A549 (cell line): ENCODE measurements at regions not wholly inside any gene's neighbourhood (a gene's known extent, or its start where the extent isn't known, plus 50 kb on each side); places are given as distances from the start of the nearest gene placed in this dataset.
A peak's percentile ranks its signal among the peaks of the same experiment; 100 is the strongest.

ENCODE experiments used
- ATAC-seq, 2 experiments: fragments of 200-7000 bp in 1 of 2; fragments of >200 bp in 1 of 2; cut with Nextera tagmentation in 1 of 2; cut with Tn5 transposase in 1 of 2; 3 replicates each; pipeline versions ENCODE4 v1.8.0 to v1.9.1; 2018 to 2020; ENCODE audit warnings: mild to moderate bottlenecking in 1 of 2, moderate library complexity in 1 of 2
- CTCF ChIA-PET: fragments of 300-600 bp; sonication (Branson Sonifier 250); formaldehyde crosslinking; extraction: SDS; loops from one replicate; lab custom pipeline; 2021; ENCODE audit warnings: antibody characterized with exemption, inconsistent platforms; lab: Yijun Ruan, JAX
- POLR2A ChIA-PET: fragments of 350-600 bp; formaldehyde crosslinking; extraction: SDS; loops from one replicate; lab custom pipeline; 2021; ENCODE audit warnings: antibody characterized with exemption, inconsistent platforms; lab: Yijun Ruan, JAX
- DNase-seq, 2 experiments: peaks; one replicate each; pipeline versions ENCODE4 v3.0.0 to v3.0.0-alpha.2; 2011 to 2016; ENCODE audit warnings: low read depth in 1 of 2, low spot score in 1 of 2
- FAIRE-seq: peaks from 2 replicates; lab custom pipeline; 2011; peaks lifted over from hg19 to GRCh38; lab: Jason Lieb, UNC
- H3K27ac ChIP-seq, 2 experiments: fragments of >200 bp; sonication (Bioruptor Twin); formaldehyde crosslinking; 3 replicates each; pipeline ENCODE4 v1.5.1; 2016 to 2017
- H3K4me1 ChIP-seq: fragments of >200 bp; sonication (Bioruptor Twin); formaldehyde crosslinking; 3 replicates; pipeline ENCODE4 v1.6.1; 2016
- H3K4me2 ChIP-seq: fragments of >200 bp; sonication (Bioruptor Twin); formaldehyde crosslinking; 3 replicates; pipeline ENCODE4 v1.6.1; 2016
- H3K4me3 ChIP-seq: fragments of >200 bp; sonication (Bioruptor Twin); formaldehyde crosslinking; 3 replicates; pipeline ENCODE4 v1.5.1; 2016
- H3K9me3 ChIP-seq: fragments of >200 bp; sonication (Bioruptor Twin); formaldehyde crosslinking; 3 replicates; pipeline ENCODE4 v1.6.1; 2016
- BCL3 ChIP-seq: fragments of >200 bp; sonication (Bioruptor Twin); formaldehyde crosslinking; IDR thresholded peaks from 3 replicates; pipeline ENCODE4 v1.6.1; 2016
- BHLHE40 ChIP-seq: IDR thresholded peaks from 2 replicates; pipeline ENCODE4 v1.6.1; 2012; ENCODE audit warnings: low read depth, low read length, inconsistent platforms
- CBX2 ChIP-seq: fragments of 200-600 bp; sonication (generic); IDR thresholded peaks from 2 replicates; pipeline ENCODE4 v1.6.1; 2016; ENCODE audit warnings: low read depth, mild to moderate bottlenecking, borderline replicate concordance
- CBX8 ChIP-seq: fragments of 200-600 bp; sonication (generic); IDR thresholded peaks from 2 replicates; pipeline ENCODE4 v1.6.1; 2016
- CEBPB ChIP-seq, 2 experiments: fragments of >200 bp in 1 of 2; sonication (Bioruptor Twin) in 1 of 2; formaldehyde crosslinking in 1 of 2; IDR thresholded peaks; 2 replicates each; pipeline ENCODE4 v1.6.1; 2012 to 2016
- CHD4 ChIP-seq: fragments of 200-600 bp; sonication (generic); IDR thresholded peaks from 2 replicates; pipeline ENCODE4 v1.6.1; 2016; ENCODE audit warnings: antibody characterized with exemption, mild to moderate bottlenecking, borderline replicate concordance
- CTCF ChIP-seq: fragments of >200 bp; sonication (Bioruptor Twin); formaldehyde crosslinking; IDR thresholded peaks from 3 replicates; pipeline ENCODE4 v1.5.1; 2016
- EP300 ChIP-seq, 2 experiments: fragments of >200 bp; sonication (Bioruptor Twin); formaldehyde crosslinking; IDR thresholded peaks; 2 replicates in 1 of 2; 3 replicates in 1 of 2; pipeline ENCODE4 v1.6.1; 2016 to 2017
- FOXS1 ChIP-seq: fragments of 250-450 bp; sonication (Bioruptor Pico); IDR thresholded peaks from 2 replicates; pipeline ENCODE4 v1.5.0; 2020; ENCODE audit warnings: mild to moderate bottlenecking, moderate library complexity
- GATA3 ChIP-seq: IDR thresholded peaks from 2 replicates; pipeline ENCODE4 v1.6.1; 2012; ENCODE audit warnings: borderline replicate concordance
- HDAC2 ChIP-seq: fragments of 200-600 bp; sonication (generic); IDR thresholded peaks from 2 replicates; pipeline ENCODE4 v1.6.1; 2016
- HEYL ChIP-seq: fragments of 250-450 bp; sonication (Bioruptor Pico); IDR thresholded peaks from 2 replicates; pipeline ENCODE4 v1.8.0; 2021; ENCODE audit warnings: mild to moderate bottlenecking, moderate library complexity
- HOXA7 ChIP-seq: fragments of 250-450 bp; sonication (Bioruptor Pico); IDR thresholded peaks from 2 replicates; pipeline ENCODE4 v1.5.0; 2020; ENCODE audit warnings: mild to moderate bottlenecking, moderate library complexity
- KDM5A ChIP-seq: fragments of 200-600 bp; sonication (generic); IDR thresholded peaks from 2 replicates; pipeline ENCODE4 v1.6.1; 2016; ENCODE audit warnings: antibody characterized with exemption, mild to moderate bottlenecking
- PHF8 ChIP-seq: fragments of 200-600 bp; sonication (generic); IDR thresholded peaks from 2 replicates; pipeline ENCODE4 v1.6.1; 2016; ENCODE audit warnings: low read depth, mild to moderate bottlenecking, antibody characterized with exemption, moderate library complexity, borderline replicate concordance
- POLR2AphosphoS2 ChIP-seq: conservative IDR thresholded peaks from 2 replicates; pipeline ENCODE4 v1.6.1; 2012; ENCODE audit warnings: low read length, improper control_type of control experiment, inconsistent platforms
- RAD21 ChIP-seq, 2 experiments: fragments of >200 bp in 1 of 2; sonication (Bioruptor Twin) in 1 of 2; formaldehyde crosslinking in 1 of 2; IDR thresholded peaks in 1 of 2; conservative IDR thresholded peaks in 1 of 2; 2 replicates in 1 of 2; 3 replicates in 1 of 2; pipeline ENCODE4 v1.6.1; 2012 to 2018; ENCODE audit warnings: inconsistent platforms in 1 of 2
- RFX5 ChIP-seq: fragments of 450-650 bp; IDR thresholded peaks from 2 replicates; pipeline ENCODE4 v1.7.1; 2014; ENCODE audit warnings: antibody characterized with exemption, mild to moderate bottlenecking, moderate library complexity
- SMC3 ChIP-seq: fragments of >200 bp; sonication (Bioruptor Twin); formaldehyde crosslinking; IDR thresholded peaks from 3 replicates; pipeline ENCODE4 v1.6.1; 2018; ENCODE audit warnings: inconsistent platforms
- TFCP2L1 ChIP-seq: fragments of 250-450 bp; sonication (Bioruptor Pico); IDR thresholded peaks from 2 replicates; pipeline ENCODE4 v1.5.0; 2021; ENCODE audit warnings: mild to moderate bottlenecking
- USF2 ChIP-seq: fragments of 450-650 bp; IDR thresholded peaks from 2 replicates; pipeline ENCODE4 v1.6.1; 2014; ENCODE audit warnings: antibody characterized with exemption
- ZC3H11A ChIP-seq: fragments of 450-650 bp; IDR thresholded peaks from 2 replicates; pipeline ENCODE4 v1.6.1; 2014; ENCODE audit warnings: antibody characterized with exemption, mild to moderate bottlenecking
- WGBS: methylation state at CpG from one replicate; pipeline ENCODE4 v1.1.6; 2017; ENCODE audit errors: missing lambda C conversion rate; 5-methylcytosine and 5-hydroxymethylcytosine counted together
- TF ChIP-seq, protein P1 (sequence below): fragments of >200 bp; sonication (Bioruptor Twin); formaldehyde crosslinking; IDR thresholded peaks from 2 replicates; pipeline ENCODE4 v1.6.1; 2016
- TF ChIP-seq, protein P2 (sequence below): IDR thresholded peaks from 2 replicates; pipeline ENCODE4 v1.6.1; 2012

- 35% methylated on average over 4 of the region's 4 CpGs for WGBS
- Histone ChIP-seq H3K4me2 (no peak overlapping the region), H3K4me3 (no peak overlapping the region), H3K4me1 (no peaks in the 10 kb centered on the region), H3K9me3 (no peaks in the 10 kb centered on the region), H3K27ac (no peak overlapping the region)
- DNase-seq = peak in 1 of 2 experiments; percentile 25
- CTCF ChIA-PET = interaction anchor here (0.6 kb wide), 2 partner anchors 13 to 132 kb away, joined by 4 read pairs; no protein-coding TSS in a partner anchor
- POLR2A ChIA-PET = no interaction called here
- TF ChIP-seq GATA3 (no peak), CBX2 (no peak), RAD21 (conservative IDR thresholded peaks at IDR 0.05 in 1 of 2, IDR thresholded peaks at IDR 0.05 in 1 of 2) (peak in 1 of 2 experiments; percentile 26; a peak in 1 of 5 replicates), CEBPB (IDR thresholded peaks at IDR 0.05) (no peak), CTCF (peak; percentile 9; the same call in 1 of the 3 replicates), KDM5A (no peak), CBX8 (no peak), RFX5 (no peak), HEYL (CRISPR knock-in tag) (no peak), FOXS1 (CRISPR knock-in tag) (no peak), CHD4 (no peak), BCL3 (no peak), EP300 (IDR thresholded peaks at IDR 0.05) (no peak), PHF8 (no peak), TFCP2L1 (CRISPR knock-in tag) (no peak)
- TF ChIP-seq, protein P1, sequence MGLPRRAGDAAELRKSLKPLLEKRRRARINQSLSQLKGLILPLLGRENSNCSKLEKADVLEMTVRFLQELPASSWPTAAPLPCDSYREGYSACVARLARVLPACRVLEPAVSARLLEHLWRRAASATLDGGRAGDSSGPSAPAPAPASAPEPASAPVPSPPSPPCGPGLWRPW = no peak
- ATAC-seq = no peak
- no peak for FAIRE-seq
Measured at GRCh38 chr5:29016067-29016466, 1977.7 kb upstream of the CDH9 start.

GRCh38 chr5:29015523-29015922, 1977.1 kb upstream of the CDH9 start:
- ChIA-PET CTCF (interaction anchor here (0.6 kb wide), 2 partner anchors 12 to 131 kb away, joined by 4 read pairs; no protein-coding TSS in a partner anchor), POLR2A (no interaction called here)
- Histone ChIP-seq H3K27ac (no peak overlapping the region), H3K4me1 (no peaks in the 10 kb centered on the region), H3K9me3 (no peaks in the 10 kb centered on the region), H3K4me3 (no peak overlapping the region), H3K4me2 (no peak overlapping the region)
- FAIRE-seq = no peak
- WGBS = 45% methylated on average over 2 of the region's 2 CpGs
- no peak for TF ChIP-seq SMC3
- TF ChIP-seq USF2 = no peak
- TF ChIP-seq EP300 (IDR thresholded peaks at IDR 0.05) = no peak
- TF ChIP-seq, protein P2, sequence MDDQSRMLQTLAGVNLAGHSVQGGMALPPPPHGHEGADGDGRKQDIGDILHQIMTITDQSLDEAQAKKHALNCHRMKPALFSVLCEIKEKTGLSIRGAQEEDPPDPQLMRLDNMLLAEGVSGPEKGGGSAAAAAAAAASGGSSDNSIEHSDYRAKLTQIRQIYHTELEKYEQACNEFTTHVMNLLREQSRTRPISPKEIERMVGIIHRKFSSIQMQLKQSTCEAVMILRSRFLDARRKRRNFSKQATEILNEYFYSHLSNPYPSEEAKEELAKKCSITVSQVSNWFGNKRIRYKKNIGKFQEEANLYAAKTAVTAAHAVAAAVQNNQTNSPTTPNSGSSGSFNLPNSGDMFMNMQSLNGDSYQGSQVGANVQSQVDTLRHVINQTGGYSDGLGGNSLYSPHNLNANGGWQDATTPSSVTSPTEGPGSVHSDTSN = no peak
- no peak for TF ChIP-seq HDAC2
- TF ChIP-seq HOXA7 = no peak
- TF ChIP-seq BHLHE40 = no peak
- no peak for TF ChIP-seq POLR2AphosphoS2
- TF ChIP-seq ZC3H11A = no peak
- ATAC-seq = no peak
- no peak for DNase-seq
